Erythroblast (primary cell): ENCODE measurements at regions not wholly inside any gene's neighbourhood (a gene's known extent, or its start where the extent isn't known, plus 50 kb on each side); places are given as distances from the start of the nearest gene placed in this dataset.

Experiments
- GATA1 ChIP-seq: IDR thresholded peaks from 2 replicates; pipeline ENCODE4 v1.6.1; 2011; ENCODE audit warnings: low read depth, mild to moderate bottlenecking, control low read depth, low read length, moderate library complexity
- POLR2A ChIP-seq: IDR thresholded peaks from 2 replicates; pipeline ENCODE4 v1.6.1; 2011; ENCODE audit warnings: mild to moderate bottlenecking, low read length

- TF ChIP-seq POLR2A: no peak
- TF ChIP-seq GATA1: no peak
These were observed 158.9 kb upstream of the MEIS1 start for GRCh38 chr2:66275984-66276383.
